GOT3 (cell line): ENCODE measurements at regions not wholly inside any gene's neighbourhood (a gene's known extent, or its start where the extent isn't known, plus 50 kb on each side); places are given as distances from the start of the nearest gene placed in this dataset.

ENCODE experiments used
- DNase-seq: peaks from one replicate; lab custom pipeline; 2025; ENCODE audit warnings: mixed read lengths; lab: John Stamatoyannopoulos, UW

DNA sequence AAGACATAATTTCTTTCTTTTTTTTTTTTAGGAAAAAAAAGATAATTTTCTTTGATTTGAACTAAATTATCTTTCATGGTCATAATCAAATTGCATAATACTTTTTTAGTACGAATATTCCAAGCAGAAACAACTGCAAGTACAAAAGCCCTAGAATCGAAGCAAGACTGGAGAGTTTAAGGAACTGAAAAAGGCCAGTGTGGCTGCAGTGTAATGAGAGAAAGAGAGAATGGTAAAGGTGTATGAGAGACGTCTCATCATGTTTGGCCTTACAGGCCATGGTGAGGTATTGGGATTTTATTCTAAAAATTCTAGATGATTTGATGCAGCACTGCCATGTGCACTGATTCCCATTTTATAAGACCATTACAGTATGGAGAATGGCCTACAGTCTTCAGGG is 180.9 kb downstream of the SUCNR1 start:
- DNase-seq = no peak

DNA sequence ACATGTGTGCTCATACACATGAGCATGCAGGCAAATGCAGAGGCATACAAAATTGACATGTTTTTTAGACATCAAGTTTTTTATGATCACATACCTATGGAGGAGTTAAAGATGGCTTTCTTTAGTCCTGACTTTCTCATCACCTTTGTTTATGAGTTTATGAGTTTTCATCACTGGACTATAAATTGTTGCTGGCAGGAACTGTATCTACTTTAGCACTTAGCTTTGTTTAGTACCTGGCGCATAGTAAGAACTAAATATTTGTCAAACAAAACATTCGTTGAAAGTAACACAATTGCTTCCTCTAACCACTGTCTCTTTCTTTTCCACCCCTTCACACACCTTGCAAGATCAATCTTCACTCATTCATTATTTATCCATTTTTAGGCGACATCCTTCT is 182.6 kb downstream of the SUCNR1 start:
- DNase-seq = no peak

DNA sequence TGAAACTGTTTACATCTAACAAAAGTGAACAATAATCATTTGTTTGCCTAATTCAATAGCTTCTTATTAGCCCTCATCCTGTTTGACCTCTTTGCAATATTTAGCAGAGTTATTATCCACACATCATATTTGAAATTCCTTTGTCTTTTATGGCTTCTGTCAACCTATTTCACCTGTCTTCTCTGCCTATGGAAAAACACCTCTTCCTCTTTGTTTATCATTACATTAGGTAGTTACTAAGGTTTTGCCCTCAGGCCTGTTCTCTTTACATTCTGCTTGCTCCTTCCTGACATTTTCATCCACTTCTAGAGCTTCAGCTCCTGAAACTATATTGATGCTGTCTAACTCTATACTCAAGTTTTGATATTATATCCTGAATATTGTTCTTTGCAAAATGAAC is 183.0 kb downstream of the SUCNR1 start:
- no peak for DNase-seq

DNA sequence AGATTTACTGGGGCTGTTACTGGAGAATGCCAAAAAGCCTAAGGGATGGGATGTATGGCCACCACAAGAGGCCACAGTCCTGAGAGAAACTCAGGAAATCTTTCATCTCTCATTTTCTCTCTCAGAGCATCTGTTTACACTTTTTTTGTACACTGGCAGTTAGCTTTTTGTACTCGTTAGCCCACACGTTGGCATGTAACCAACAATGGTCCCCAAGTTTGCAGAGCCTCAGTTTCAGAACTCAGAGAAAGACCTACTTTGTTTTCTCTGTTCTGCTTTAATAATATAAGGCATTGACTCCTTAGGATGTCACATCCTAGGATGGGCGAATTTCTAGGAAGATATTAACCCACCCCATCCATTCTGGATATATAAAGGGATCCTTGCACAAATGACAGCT is 183.5 kb downstream of the SUCNR1 start:
- no peak for DNase-seq

DNA sequence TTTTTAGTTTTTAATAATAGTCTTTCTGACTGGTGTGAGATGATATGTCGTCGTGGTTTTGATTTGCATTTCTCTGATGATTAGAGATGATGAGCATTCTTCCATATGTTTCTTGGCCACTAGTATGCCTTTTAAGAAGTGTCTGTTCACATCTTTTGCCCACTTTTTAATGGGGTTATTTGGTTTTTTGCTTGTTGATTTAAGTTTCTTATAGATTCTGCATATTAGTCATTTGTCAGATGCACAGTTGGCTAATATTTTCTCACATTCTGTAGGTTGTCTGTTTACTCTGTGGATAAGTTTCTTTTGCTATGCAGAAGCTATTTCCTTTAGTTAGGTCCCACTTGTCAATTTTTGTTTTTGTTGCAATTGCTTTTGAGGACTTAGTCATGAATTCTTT is 185.4 kb downstream of the SUCNR1 start:
- no peak for DNase-seq

DNA sequence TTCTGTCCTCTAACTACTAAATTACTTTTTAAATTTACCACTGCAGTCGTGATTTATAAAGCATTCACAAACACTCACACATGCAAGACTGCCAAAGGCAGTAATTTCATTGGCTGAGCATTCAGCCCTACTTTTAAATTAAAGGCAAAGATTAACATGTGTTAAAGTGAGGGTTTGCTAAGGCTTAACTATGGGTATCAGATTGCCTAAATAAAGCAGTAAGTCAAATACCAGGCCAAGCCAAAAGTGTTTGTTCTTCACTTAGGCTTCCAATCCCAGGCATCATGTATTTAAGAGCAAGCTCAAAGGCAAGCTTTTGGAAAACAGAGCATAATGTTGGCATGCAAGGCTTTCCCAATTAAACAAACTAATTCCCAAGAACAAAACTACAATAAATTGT is 187.3 kb downstream of the SUCNR1 start:
- DNase-seq = no peak

DNA sequence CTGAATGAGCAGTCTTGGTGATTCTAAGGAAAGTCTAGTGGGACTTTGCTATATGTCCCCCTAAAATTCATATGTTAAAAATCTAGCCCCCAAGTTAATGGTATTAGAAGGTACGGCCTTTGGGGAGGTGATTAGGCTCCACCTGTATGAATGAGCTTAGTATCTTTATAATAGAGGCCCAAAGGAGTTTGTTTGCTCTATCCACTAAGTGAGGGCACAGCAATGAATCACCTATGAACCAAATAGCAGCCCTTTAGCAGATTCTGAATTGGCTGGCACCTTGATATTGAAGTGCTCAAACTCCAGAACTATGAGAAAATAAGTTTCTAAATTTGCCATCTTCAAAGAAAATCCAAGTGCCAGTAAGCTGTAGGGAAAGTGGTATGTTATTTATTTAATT is 187.9 kb downstream of the SUCNR1 start:
- DNase-seq = no peak

DNA sequence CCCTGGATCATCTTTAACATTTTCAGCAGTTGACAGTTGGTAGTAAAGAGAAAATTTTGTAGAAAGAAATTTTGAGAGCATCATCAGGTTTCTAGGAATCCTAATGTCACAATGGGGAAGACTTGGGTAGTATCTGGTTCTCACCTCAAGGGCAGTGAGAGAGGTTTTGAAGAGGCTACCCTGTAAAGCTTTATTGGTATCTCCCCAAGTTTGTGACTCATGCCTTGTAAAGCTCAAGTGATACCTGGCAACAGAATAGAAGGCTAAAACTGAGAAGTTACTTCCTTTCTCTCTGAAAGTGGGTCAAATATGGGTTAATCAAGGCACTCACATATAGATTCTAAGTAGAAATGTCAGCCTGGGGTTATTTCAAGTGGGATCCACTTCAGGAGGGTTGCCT is 196.4 kb downstream of the SUCNR1 start:
- DNase-seq = no peak

DNA sequence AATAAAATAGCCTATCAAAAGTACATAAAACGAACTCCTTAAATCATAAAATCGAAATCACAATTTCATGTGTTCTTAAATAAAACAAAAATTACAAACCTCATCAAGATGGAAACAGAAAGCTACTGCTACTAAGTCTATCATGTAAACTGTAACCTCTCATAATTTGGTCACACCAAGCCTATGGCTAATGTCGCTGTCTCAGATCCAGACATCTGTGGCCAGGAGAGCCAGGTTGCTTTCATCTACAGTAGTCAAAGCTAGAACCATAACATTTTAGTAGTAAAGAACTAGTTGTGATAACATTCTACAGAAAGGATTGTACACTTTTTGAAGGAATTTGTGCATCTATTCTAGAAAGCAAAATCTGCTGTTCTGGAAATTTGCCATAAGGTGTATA is 197.4 kb upstream of the MBNL1 start:
- no peak for DNase-seq

DNA sequence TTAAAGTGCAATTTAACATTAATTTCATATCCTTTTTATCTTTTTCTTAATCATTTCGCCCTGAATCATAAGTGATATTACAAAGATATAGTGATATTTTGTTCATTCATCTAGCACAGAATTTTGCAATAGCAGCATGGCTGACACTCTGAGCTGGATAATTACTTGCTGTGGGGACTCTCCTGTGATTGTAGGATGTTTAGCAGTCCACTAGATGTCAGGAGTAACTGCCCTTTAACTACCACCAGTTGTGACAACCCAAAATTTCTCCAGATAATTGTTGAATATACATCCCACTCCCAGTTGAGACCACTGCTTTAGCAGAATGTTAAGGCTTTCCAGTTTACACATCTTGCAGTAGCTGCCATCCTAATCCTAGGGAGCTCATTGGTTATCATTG is 196.8 kb upstream of the MBNL1 start:
- no peak for DNase-seq

DNA sequence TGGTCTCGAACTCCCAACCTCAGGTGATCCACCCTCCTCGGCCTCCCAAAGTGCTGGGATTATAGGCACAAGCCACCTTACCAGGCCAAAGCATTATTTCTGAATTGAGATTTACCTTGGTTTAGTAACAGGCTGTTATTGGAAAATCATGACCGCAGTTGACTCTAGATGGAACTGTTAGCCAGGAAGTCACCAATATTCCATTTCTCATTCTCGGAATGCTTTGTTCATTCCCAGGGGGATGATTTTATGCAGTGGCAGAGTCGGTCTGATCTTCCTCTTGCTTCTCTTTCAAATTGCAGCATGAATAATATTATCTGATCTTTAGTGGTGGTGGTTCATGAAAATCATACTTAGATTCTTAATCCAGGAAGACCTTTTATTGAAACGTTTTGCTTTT is 195.5 kb upstream of the MBNL1 start:
- no peak for DNase-seq

DNA sequence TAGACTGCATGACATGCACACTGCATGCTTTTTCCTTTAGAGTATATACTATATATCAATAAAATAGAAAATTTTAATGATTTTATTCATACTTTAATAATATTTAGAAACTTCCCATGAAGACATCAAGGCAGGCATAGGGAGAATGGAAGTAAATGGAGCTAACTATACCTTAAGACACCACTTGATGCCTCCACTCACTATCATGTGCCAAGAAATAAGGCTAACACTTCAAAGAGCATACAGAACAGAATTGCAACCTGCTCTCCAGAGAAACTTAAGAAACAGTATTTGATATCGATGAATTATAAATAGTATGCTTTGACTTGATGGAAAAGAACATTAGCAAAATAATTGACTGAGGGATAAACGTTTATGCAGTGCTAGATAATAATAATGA is 192.6 kb upstream of the MBNL1 start:
- DNase-seq = no peak

DNA sequence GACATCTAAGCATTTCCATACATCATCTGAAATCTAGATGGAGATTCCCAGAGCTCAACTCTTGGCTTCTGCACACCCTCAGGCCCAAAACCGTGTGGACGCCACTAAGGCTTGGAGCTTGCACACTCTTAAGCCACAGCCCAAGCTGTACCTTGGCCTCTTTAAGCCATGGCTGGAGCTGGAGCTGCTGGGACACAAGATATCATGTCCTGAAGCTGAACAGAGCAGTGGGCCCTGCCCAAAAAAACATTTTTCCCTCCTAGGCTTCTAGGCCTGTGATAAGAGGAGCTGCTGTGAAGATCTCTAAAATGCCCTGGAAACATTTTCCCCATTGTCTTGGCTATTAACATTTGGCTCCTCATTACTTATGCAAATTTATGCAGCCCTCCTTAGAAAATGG is 188.7 kb upstream of the MBNL1 start:
- DNase-seq = no peak

DNA sequence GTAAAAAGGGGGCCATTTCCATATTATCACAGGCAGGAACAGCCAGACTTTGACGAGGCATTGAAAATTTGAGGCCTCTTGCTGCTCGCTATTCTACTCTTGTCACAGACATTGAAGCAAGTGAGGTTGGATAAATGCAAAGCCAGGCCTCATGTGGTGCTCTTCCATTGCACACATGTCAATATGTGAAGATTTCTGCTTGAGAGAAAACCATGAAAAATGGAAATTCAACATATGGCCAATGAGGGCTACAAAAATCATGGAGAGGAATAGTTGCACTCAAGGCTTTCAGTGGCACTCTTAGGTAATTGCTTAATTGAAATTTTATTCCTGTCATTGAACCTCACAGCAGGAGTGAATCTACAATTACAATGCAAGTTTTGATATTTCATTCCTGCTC is 185.6 kb upstream of the MBNL1 start:
- no peak for DNase-seq

DNA sequence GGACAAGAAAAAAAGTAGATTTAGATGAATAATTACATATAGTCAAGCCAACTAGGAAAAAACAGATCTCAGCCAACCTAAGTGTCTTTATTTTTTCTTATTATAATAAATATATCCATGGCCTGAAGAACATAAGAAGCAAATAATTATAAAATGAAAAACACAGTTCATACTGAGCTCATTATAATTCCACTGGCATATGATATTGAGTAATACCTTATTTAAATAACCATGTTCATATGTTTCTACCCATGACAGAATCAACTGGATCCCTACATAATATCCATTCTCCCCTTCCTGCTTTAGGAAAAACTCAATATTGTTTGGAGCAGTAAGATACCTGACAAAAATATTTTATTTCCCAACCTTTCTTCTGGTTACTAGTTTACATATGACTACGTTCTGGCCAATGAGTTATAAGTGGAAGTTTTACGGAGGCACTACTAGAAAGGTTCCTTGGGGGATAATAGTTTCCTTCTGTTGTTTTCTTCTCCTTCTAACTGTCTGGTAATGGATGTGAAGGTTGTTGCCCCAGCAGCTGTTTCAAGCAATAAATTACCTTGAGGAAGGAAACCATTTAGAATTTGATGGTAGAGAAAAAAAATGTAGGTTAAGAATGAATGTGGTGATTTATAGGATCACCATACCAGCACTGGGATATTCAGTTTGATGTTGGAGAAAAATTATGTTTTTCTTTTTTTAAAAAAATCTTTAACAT is 184.1 kb upstream of the MBNL1 start:
- no peak for DNase-seq

DNA sequence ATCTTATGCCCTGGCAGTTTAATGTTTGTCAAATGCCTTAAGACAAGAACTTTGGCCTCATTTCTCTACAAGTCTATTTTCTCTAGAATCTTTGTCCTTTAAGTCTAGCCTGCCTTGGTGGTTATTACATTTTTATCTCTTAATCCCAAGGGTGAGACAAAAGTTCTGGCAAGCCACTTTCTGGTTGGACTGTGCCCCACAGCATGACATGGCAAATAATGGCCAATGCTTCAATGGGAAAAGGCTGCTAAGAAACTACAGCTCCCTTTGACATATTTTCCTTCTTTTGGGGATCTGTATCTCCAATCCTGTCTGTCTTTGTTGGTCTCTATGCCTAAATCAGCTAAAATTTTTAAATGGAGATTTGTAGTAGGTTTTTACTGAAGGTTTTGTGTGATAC is 181.6 kb upstream of the MBNL1 start:
- DNase-seq = no peak

DNA sequence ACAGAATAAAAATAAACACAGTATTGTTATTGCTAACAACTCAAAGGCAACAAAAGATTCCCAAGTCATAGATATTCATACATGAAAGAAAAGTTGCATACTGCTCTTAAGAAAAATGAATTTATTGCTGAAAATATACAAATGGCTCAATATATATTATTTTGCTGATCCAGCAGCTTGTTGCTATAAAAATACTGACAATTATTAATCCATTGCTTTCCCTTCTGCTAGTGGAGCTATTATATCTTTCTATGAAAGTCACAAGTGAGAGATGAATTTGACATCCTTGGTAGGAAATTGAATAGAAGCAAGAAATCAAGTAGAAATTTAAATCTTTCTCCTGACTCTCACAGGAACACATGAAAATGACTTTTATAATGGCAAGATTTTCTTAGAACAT is 179.2 kb upstream of the MBNL1 start:
- DNase-seq = no peak

DNA sequence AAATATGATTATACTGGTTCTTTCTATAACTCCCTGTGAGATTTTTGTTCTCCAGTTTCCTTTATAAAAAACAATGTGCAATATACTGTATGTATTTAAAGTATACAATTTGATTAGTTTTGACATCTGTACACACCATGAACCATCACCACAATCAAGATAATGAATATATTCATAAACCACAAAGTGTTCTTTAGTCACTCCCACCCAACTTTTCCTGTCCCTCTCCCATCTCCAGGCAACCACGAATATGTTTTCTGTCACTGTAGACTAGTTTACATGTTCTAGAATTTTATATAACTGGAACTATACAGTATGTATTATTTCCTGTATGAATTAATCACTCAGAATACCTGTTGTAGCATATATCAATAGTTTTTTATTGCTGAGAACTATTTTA is 177.0 kb upstream of the MBNL1 start:
- no peak for DNase-seq

DNA sequence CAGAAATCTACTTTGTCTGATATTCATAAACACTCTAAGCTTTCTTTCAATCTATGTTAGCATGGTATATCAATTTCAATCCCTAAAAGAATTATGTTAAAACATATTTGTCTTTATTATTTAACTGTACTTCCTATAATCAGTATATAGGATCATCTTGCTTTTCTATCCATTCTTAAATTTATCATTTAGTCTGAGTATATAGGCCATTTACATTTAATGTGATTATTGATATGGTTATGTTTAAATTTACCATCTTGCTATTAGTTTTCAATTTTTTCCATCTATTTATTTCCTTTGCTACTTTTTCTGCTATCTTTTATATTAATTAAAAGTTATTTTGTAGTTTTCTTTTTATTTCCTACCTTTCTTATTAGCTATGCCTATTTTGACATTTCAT is 174.8 kb upstream of the MBNL1 start:
- DNase-seq = no peak

DNA sequence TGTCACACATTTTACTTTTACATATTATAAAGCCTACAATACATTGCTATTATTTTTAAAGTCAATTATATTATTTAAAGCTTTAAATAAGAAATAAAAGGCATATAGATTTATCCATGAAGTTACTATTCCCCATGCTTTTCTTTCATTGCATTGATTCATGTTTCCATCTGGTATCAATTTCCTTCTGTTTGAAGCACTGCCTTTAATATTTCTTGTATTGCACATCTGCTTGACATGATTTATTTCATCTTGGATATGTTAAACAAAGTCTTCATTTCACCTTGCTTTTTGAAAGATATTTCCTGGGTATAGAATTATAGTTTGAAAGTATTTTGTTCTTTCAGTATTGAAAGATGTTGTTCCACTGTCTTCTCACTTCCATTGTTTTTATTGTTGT is 174.3 kb upstream of the MBNL1 start:
- DNase-seq = no peak

DNA sequence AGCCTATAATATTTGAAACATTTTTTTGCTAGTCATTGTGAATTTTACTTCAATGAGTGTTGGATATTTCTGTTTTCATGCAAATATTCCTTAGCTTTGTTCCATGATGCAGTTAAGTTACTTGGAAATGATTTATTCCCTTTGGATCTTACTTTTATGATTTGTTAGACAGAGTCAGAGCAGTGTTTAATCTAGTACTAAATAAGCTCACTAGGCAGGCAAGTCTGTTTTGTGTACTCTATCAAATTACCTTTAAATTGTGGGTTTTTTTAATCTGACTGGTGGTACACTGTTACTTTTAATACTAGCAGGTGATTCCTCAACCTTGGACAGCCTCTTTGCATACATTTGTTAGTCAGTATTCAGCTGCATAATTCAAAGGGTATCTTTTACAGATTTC is 173.3 kb upstream of the MBNL1 start:
- DNase-seq = no peak

DNA sequence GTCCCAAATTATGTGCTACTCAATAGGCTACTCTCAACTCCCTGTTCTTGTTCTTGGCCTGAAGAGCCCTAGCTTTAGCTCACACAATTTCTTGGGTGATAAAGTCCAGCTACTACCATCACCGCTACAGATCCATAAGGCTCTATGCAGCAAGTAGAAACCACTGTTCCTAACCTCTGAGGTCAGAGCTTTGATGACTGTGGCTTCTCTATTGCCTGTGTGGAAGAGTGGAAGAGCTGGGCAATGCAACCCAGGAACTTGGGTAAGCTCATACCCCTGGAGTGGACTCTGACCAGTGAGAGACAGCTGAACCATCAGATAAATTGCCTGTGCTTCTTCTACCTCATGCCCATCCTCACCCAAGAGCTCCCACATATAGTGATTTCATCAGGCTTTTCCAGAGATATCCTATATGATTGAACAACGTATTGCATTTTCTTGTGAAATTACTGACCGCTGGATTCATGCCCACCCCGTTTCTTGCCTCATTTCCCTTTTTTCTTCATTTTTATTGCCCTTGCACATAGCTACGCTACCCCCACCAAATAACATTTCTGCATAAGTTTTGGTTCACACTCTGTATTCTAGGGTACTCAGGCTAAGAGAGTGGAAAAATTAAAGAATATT is 172.3 kb upstream of the MBNL1 start:
- no peak for DNase-seq

DNA sequence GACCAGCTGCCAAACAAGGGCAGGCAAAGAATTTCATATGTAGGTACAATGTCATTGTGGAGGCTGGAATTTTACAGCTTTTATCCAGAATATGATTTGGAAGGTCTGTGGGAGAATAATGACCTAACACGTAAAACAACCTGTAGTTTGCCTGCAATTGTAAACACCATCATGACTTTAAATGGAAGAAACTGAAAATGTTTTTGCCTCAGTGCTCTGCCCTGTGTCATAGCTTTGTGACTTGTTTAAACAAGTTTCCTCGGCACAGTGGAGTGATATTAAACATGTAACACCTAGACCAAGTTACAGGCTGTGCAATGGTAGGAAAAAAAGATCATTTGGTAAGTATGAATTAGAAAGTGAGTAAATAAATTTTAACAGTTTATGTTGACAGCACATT is 171.6 kb upstream of the MBNL1 start:
- DNase-seq = no peak

DNA sequence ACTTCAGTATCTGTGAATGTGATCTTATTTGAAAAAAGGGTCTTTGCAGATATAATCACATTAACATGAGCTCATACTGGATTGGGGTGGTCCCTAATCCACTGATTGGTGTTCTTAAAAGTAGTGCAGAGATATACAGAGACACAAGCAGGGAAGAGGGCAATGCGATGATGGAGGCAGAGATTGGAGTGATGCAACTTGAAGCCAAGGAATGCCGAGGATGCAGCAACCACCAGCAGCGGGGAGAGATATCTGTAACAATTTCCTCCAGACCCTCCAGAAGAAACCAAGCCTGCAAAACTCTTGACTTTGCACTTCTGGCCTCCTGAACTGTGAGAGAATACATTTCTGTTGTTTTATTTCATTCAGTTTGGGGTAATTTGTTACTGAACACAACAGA is 171.0 kb upstream of the MBNL1 start:
- DNase-seq = no peak
